ENCODE measurements at regions not wholly inside any gene's neighbourhood (a gene's known extent, or its start where the extent isn't known, plus 50 kb on each side); places are given as distances from the start of the nearest gene placed in this dataset.

DNA sequence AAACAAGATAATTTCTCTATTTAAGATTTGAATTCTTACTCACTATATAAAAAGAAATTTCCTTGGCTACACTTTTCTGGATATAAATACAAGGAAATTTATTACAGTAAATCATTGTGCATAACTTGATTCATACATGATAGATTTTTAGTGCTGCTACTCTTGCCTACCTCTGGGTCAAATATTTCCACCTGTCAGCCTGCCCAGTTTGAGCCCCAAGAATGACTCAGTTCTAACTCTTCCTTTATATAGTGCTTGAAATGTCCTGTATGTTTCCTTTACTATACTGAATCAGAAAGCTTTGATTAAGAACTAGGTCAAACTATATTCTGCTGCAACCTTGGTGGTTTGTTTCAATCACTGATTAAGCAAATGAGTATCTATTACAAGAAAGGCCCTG lies 147.4 kb upstream of the FTMT start:
- TF ChIP-seq, protein P1, sequence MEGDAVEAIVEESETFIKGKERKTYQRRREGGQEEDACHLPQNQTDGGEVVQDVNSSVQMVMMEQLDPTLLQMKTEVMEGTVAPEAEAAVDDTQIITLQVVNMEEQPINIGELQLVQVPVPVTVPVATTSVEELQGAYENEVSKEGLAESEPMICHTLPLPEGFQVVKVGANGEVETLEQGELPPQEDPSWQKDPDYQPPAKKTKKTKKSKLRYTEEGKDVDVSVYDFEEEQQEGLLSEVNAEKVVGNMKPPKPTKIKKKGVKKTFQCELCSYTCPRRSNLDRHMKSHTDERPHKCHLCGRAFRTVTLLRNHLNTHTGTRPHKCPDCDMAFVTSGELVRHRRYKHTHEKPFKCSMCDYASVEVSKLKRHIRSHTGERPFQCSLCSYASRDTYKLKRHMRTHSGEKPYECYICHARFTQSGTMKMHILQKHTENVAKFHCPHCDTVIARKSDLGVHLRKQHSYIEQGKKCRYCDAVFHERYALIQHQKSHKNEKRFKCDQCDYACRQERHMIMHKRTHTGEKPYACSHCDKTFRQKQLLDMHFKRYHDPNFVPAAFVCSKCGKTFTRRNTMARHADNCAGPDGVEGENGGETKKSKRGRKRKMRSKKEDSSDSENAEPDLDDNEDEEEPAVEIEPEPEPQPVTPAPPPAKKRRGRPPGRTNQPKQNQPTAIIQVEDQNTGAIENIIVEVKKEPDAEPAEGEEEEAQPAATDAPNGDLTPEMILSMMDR (IDR thresholded peaks at IDR 0.05; ENCODE audit: low read depth, low read length), result no peak
- DNase-seq, result no peak
- no peaks in the 10 kb centered on the region for H3K36me3 ChIP-seq
- no peaks in the 10 kb centered on the region for H3K27me3 ChIP-seq
- H3K9me3 ChIP-seq, result no peaks in the 10 kb centered on the region
- no peak overlapping the region for H3K4me3 ChIP-seq (ENCODE audit: low read depth, low read length)
- H3K4me1 ChIP-seq, result no peaks in the 10 kb centered on the region; the same call in 1 of the 2 replicates

DNA sequence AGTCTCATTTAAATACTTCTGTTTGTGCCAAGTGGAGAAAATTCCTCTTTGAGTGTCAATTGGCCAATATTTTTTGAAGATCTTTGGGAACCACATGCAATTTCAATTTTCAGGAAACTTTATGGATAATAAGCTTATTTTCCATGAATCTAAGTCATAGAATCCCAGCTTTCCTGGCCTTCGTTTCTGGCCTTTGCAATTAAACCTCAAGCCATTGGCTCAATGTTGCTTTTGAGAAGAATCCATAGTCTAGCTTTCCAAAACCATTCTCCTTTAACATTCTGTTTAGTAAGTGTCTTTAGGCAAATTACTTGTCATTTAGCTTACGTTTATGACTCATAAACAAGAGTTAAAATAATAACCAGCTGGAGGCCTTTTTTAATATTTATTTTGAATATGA lies 145.0 kb upstream of the FTMT start:
- no peak overlapping the region for H3K4me3 ChIP-seq (ENCODE audit: low read depth, low read length)

DNA sequence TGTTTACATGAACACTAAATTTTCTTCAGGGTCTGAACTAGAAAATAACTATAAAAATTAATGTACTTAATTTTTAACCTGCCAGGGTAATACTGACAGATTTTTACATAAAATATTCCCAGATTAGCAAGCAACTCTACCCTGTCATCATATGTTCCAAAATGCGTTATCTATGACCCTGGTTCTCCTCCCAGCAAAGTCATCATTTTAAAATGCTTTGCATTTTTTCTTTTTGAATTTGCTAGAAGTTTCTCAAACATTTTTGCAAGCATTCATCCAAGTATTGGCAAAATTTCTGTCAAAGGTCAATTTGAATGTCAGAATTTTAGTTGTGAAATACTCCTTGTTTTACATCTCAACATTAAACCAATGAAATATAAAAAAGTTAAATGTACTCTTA lies 144.5 kb upstream of the FTMT start:
- Histone ChIP-seq H3K4me3 (ENCODE audit: low read depth, low read length) (no peak overlapping the region), H3K27me3 (no peaks in the 10 kb centered on the region), H3K9me3 (no peaks in the 10 kb centered on the region), H3K4me1 (no peaks in the 10 kb centered on the region), H3K36me3 (no peaks in the 10 kb centered on the region)
- TF ChIP-seq, protein P1 (IDR thresholded peaks at IDR 0.05; ENCODE audit: low read depth, low read length), result no peak
- no peak for DNase-seq

More for the DNA sequence above, 145.0 kb upstream of the FTMT start:
- H3K36me3 ChIP-seq, result no peaks in the 10 kb centered on the region
- no peak for DNase-seq
- H3K9me3 ChIP-seq, result no peaks in the 10 kb centered on the region
- TF ChIP-seq, protein P1 (IDR thresholded peaks at IDR 0.05; ENCODE audit: low read depth, low read length), result no peak
- no peaks in the 10 kb centered on the region for H3K4me1 ChIP-seq
- H3K27me3 ChIP-seq, result no peaks in the 10 kb centered on the region

DNA sequence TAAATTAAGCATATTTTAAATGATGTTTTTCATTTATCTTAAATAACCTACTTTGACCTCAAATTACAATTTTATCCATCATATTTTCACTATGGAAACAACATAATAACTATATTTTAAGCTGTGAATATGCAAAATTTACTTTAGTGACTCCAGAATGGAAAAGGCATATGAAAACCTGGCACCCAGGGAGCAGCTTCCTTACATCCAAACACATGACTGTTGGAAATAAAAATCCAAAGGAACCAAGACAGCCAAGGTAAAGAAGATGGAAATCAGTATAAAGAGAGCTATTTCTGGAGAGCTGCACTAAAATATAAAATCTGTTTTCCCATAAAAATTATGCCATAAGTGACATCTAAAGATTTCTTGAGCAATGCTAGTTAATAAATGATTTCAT lies 140.3 kb upstream of the FTMT start:
- Histone ChIP-seq H3K36me3 (no peaks in the 10 kb centered on the region), H3K4me3 (ENCODE audit: low read depth, low read length) (no peak overlapping the region), H3K4me1 (no peaks in the 10 kb centered on the region), H3K9me3 (no peaks in the 10 kb centered on the region), H3K27me3 (no peaks in the 10 kb centered on the region)
- TF ChIP-seq, protein P1 (IDR thresholded peaks at IDR 0.05; ENCODE audit: low read depth, low read length), result no peak
- no peak for DNase-seq

DNA sequence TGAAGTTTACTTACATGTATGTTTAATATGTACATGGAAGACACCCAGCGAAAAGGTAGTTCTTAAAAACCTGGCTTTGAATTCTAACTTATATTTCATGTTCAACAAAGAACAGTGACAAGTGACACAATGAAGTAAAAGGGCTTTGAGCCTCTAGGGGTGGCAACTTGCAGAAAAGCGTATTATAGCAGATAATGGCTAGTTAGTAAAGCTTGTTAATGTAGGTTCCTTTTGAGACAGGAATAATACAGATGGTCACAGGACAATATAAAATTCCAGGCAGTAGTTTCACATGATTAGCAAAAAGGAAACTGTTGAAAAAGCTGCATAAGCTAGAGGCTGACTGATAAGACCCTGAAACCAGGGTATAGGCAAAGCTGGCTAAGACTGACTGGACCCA lies 132.4 kb upstream of the FTMT start:
- TF ChIP-seq, protein P1 (IDR thresholded peaks at IDR 0.05; ENCODE audit: low read depth, low read length), result no peak
- no peaks in the 10 kb centered on the region for H3K36me3 ChIP-seq
- H3K27me3 ChIP-seq, result no peaks in the 10 kb centered on the region
- no peaks in the 10 kb centered on the region for H3K9me3 ChIP-seq
- H3K4me3 ChIP-seq (ENCODE audit: low read depth, low read length), result no peak overlapping the region
- H3K4me1 ChIP-seq, result no peaks in the 10 kb centered on the region
- no peak for DNase-seq

DNA sequence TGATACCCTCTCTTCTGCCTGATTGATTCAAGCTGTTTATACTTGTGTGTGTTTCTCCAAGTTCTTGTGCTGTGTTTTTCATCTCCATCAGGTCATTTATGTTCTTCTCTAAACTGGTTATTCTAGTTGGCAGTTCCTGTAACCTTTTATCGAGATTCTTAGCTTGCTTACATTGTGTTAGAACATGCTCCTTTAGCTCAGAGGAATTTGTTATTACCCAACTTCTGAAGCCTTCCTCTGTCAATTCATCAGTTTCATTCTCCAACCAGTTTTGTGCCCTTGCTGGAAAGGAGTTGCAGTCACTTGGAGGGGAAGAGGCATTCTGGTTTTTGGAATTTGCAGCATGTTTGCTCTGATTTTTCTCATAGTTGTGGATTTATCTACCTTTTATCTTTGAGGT lies 126.2 kb upstream of the FTMT start:
- no peaks in the 10 kb centered on the region for H3K36me3 ChIP-seq
- no peaks in the 10 kb centered on the region for H3K9me3 ChIP-seq
- TF ChIP-seq, protein P1 (IDR thresholded peaks at IDR 0.05; ENCODE audit: low read depth, low read length), result no peak
- H3K4me3 ChIP-seq (ENCODE audit: low read depth, low read length), result no peak overlapping the region
- no peaks in the 10 kb centered on the region for H3K4me1 ChIP-seq
- DNase-seq, result no peak
- H3K27me3 ChIP-seq, result no peaks in the 10 kb centered on the region
